LNCaP clone FGC (cell line): ENCODE measurements at regions not wholly inside any gene's neighbourhood (a gene's known extent, or its start where the extent isn't known, plus 50 kb on each side); places are given as distances from the start of the nearest gene placed in this dataset.

Source experiments
- DNase-seq: peaks from one replicate; pipeline ENCODE4 v3.0.0-alpha.2; 2011; ENCODE audit warnings: low read depth
- H3K4me3 ChIP-seq: 2 replicates; pipeline ENCODE4 v1.5.1; 2011; ENCODE audit warnings: mild to moderate bottlenecking, low read depth, low read length, control low read depth
- CTCF ChIP-seq: IDR thresholded peaks from 2 replicates; pipeline ENCODE4 v1.5.1; 2012; ENCODE audit warnings: mild to moderate bottlenecking; ENCODE audit not compliant: control insufficient read depth, insufficient read depth; ENCODE audit errors: extremely low read depth

- no peak for TF ChIP-seq CTCF
- DNase-seq: no peak
Measured at GRCh38 chr3:474828-475227, 278.3 kb downstream of the CHL1 start.

GRCh38 chr3:480070-480469 lies 283.5 kb downstream of the CHL1 start:
- no peak for DNase-seq
- H3K4me3 ChIP-seq: no peak overlapping the region
- no peak for TF ChIP-seq CTCF

More at GRCh38 chr3:474828-475227, 278.3 kb downstream of the CHL1 start:
- no peak overlapping the region for H3K4me3 ChIP-seq

DNA sequence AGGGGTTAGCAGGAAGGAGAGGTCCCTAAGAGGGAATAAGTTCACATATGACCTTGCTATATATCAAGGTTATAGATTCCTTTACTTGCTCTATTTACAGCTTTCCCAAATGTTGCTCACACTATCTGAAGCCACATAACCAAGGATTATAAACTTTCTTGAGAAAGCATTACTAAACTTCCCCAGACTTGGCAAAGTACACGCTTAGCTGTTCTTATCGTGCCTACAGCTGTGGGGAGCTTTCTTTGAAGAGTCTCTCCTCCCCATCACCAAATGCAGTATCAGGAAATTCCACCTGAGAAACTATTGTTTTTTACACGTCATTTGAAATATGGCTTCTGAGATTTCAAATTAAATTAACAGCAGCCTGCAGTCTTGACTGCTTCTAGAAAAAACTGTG lies 284.5 kb downstream of the CHL1 start:
- DNase-seq: no peak
- TF ChIP-seq CTCF: no peak
- no peak overlapping the region for H3K4me3 ChIP-seq

DNA sequence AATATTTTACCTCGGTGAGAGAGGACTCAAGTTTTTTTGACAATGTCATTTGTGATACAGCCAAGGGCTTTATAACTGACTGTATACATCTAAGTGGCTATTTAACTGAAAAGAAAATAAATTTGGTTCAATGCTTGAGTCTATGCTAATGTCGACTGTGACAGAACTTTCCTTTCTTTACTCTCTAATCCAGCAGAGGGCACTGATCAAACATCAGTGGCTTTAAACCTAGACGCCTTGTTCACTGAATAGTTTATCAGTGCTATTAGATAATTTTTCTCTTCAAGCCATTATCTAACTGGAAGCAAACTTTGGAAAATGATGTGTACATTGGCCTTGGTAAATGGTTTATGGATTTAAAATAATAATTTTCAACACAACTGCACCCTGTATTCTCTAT lies 285.1 kb downstream of the CHL1 start:
- no peak for DNase-seq
- peak; percentile 44 for TF ChIP-seq CTCF

GRCh38 chr3:482479-482878 lies 285.9 kb downstream of the CHL1 start:
- H3K4me3 ChIP-seq: no peak overlapping the region
- DNase-seq: no peak
- no peak for TF ChIP-seq CTCF

More for the DNA sequence above, 285.1 kb downstream of the CHL1 start:
- no peak overlapping the region for H3K4me3 ChIP-seq

GRCh38 chr3:484341-484740 lies 287.8 kb downstream of the CHL1 start:
- H3K4me3 ChIP-seq: no peak overlapping the region
- no peak for DNase-seq
- TF ChIP-seq CTCF: no peak

GRCh38 chr3:487614-488013 lies 291.1 kb downstream of the CHL1 start:
- DNase-seq: no peak
- H3K4me3 ChIP-seq: no peak overlapping the region
- TF ChIP-seq CTCF: no peak
